Glomerular visceral epithelial cell (primary cell): ENCODE measurements at regions not wholly inside any gene's neighbourhood (a gene's known extent, or its start where the extent isn't known, plus 50 kb on each side); places are given as distances from the start of the nearest gene placed in this dataset.
"Not testable (repeated sequence)": the region's sequence is repeated elsewhere in the genome, so short reads cannot be mapped to it uniquely, and the experiment has no call there.

ENCODE experiments used
- DNase-seq: peaks from one replicate; pipeline ENCODE4 v3.0.0-alpha.2; 2016; ENCODE audit errors: extremely low spot score

DNA sequence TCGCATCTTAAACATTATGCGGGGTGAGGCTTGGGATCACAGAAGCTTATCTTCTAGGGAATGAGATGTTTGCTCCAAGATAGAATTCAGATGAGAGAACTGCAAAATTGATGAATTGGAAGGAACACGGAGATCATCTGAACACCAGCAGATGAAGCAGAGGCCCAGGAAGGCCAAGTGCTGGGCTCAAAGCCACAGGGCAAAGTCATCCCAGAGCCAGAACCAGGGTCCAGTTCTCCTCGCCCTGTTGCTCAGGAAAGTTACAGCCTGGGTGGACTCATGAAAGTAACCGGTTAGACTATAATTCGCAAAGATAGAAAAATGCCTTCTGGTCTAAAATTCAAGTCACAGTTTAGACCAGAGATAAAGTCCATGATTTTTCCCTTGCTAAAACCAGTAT lies 456.1 kb upstream of the ID2 start:
- DNase-seq: no peak

DNA sequence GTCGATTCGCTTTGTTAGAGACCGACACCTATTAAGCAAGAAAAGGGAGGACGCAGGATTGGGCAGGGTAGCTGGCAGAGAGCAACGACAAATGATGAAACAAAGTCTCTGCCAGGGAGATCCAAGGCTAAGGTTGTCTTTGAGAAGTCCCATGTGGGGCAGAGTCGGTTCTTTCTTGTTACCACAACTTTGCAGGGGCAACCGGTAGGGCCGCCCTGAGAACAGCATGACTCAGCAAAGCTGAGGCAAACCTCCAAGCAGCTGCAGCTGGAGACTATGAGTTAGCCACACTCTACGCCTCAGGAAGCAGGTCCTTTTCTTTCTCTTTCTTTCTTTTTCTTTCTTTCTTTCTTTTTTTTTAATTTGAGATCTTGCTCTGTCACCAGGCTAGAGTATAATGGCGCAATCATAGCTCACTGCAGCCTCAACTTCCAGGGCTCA lies 452.3 kb upstream of the ID2 start:
- peak; percentile 79 for DNase-seq

DNA sequence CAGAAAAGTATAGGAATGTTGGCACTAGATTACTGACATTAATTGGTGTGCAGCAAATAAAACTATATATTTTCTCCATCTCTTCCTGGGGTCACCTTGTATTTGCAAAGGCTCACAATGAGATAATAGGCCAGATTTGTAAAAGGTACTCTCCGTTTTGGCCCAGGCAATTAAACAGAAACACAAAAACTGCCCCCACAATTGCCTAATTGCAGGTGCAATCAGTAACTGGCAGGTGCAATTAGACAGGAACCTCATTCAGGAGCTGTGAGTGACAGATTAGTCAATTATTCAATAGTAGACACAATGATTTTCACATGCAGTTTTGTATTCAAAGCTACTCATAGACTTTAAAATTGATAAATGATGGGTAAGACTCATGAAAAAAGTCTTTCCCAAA lies 451.4 kb upstream of the ID2 start:
- DNase-seq: no peak

DNA sequence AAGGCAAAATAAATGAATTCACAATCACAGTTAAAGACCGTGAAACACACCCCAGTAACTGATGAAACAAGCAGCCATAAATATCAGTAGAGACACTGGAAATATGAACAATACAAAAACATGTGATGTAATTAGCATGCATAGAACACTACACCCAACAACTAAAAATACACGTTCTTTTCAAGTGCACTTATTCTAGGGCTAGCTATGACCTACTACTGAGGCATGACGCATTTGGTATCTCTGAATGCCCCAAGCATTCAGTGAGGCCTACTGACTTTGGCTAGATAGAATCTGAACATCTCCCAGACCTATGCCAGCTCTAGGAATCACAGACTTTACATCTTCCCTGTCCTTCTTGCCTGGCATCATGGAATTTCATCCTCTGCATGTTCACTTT lies 450.0 kb upstream of the ID2 start:
- no peak for DNase-seq

DNA sequence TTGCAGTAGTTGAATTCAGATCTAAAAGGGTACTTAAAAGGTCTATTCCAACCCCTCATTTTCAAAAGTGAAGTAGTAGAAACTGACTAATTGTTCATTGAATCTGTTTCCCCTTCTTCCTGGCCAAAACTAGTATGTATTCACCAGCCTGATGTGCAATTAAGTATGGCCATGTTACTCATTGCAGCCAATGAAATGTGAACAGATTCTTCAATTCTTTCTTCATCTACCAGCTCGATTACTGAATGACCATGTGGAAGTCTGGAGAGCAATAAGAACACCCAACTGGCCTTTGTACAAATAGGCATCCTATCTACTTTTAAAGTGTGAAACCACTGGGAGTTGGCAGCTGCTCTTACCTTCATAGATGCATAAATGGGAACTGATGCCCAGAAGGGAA lies 449.0 kb upstream of the ID2 start:
- no peak for DNase-seq

DNA sequence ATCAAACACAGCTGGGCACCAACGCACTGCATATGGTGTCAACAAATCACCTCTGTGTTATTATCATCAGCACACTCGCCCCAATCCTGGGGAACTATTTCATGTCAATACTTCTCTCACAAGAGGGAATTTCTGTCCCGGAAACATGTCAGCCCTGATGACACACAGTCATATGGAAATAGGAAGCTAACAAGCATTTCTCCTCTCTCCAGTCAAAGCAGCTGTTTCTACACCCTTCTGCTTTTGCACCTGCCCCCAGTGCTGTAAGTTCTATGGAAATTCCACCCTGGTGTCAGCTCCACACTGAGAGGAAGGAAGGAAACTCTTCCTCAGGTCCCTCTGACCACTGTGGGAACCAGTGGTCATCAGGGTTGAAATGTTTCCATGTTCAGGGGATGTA lies 447.6 kb upstream of the ID2 start:
- DNase-seq: peak; percentile 45

DNA sequence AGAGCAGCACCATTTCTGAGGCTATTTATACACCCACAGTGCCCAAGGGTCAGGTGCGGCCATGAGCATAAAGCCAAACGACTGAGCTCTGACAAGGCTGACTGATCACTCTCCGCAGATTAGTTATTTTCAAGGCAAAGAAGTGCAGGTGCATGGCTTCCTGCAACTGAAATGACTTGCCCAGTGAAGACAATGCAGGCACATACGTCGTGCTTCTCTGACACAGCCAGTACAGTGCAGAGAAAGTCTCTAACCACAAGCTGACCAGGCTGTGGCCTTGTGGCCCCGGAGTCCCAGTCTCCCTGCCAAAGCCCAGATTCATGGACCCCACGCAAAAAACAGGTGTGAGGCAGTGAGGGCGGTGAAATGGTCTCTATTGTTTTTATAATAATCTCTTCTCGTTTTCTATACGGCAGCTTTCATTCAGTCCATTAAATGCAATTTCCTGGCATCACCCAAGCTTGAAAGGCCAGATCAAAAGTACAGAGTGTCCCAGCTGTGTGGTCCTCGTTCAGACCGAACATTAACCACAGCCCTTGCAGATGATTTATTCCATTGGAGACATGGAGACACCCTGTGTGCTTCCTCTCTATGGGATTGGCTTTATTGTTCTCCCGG lies 447.0 kb upstream of the ID2 start:
- peak; percentile 89 for DNase-seq

DNA sequence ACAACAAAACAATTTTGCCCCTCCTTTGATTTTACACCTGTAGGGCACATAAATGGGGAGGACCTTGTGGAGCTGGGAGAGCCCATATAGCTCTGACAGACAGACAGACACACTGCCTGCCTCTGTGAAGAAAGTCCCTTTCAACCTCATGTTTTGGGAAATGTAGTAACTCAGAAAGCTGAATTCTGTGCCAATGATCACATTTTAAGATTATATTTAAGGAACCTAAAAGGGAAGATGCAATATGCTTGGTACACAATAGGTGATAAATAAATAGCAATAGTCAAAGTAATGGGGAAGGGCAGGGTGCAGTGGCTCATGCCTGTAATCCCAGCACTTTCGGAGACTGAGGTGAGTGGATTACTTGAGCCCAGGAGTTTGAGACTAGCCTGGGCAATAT lies 446.4 kb upstream of the ID2 start:
- DNase-seq: no peak

DNA sequence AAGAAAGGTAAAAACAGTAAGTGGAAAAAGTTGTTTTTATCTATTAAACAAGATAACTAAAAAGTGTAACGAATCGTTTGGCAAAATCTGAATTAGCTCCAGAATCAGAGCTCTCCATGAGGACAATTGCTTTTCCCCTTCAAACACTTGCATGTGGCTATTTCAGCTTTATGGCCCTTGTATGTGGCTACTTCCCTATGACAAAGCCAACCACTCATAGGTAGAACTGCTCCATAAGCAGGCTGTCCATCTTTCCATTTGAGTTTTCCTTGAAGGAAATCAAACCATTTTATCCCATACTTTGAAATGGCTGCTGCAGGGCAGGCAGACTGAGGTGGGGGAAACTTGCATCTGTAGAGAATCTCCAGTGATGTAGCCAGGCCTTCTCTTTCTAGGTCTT lies 445.5 kb upstream of the ID2 start:
- no peak for DNase-seq

DNA sequence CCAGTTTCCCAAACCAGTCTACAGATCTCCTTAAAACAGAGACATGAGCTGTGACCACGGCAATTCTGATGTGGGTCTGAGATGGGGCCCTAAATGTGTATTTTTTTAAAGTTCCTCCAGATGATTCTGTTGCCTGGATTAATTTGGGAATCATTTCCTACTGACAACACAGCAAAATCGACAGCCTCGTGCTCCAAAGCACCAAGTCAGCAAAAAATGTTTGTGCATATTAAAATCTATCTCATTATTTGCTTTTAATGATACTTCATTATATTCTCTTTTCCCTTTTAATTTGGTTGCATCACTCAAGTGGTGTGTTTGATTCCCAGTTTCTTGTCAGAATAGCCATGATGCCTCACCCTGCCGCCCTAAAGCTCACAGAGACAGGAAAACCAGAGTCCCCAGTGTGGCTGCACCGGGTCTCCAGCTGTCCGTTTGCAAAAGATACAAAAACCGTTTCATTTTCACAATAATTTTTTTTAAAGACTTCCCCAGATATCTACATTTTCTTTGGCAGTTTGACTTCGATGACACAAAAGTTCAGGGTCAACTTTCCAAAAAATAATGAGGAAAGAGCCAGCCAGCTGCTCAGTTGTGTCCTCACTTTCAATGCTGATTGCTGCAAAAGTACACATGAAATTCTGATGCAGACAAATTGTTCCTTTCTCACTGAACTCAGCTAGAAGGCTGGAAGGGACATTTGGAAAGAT lies 443.2 kb upstream of the ID2 start:
- no peak for DNase-seq

DNA sequence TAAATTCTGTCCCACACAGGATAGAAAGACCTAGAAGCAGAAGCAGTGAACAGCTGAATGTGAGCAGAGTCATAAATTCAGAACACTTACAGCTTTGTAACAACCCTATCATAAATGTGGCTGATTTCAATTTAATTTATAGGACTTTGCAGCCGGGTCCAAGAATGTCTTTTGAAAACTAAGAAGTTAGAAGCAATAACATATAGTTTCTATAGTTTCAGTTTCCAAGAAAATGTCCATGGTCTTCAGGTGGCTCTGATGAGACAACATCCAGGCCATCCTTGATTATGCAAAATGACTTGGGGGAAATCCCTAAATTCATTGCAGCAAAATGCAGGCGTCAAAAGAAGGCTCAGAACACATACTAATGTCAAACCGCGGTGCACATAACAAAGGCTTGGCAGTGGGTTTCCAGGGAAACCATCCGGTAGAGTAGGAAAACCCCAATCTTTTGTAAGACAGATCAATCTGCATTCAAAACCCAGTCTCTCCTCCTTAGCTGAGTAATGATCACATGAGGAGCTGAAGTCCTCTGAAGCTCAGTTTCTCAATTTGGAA lies 442.2 kb upstream of the ID2 start:
- DNase-seq: no peak

DNA sequence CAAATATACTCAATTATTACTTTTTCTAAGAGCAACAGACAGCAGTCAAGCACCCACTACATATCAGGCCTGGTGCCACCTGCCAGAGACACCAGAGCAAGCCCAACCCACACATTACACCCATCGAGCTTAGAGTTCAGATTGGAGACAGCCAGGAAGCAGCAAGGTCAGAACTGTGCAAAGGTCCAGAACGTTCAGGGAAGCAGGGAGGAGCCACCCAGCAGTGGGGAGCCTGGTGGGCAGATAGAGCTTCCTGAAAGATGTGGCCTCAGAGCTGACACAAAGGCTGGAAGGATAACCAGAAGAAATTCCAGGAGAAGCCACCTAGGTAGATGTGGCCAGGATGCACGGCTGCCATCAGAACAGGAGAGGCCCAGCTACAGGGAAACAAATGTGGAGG lies 440.5 kb upstream of the ID2 start:
- no peak for DNase-seq

DNA sequence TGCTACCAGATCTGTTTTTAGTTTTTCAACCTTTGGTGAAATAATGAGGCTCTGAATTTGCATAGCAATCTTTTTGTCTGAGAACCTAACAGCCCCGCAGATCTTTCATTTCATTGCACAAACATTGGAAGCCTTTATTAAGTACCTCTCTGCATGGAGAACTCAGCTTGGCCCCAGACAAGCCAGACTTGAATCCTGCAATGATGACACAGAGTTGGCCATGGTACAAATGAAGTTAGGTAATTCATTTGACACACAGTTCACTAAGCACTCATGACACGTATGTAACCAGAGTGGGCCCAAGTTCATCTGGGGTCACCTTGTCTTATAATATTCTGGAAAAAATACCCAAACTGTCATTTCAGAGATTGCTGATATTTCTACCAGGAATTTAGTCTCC lies 439.1 kb upstream of the ID2 start:
- no peak for DNase-seq

DNA sequence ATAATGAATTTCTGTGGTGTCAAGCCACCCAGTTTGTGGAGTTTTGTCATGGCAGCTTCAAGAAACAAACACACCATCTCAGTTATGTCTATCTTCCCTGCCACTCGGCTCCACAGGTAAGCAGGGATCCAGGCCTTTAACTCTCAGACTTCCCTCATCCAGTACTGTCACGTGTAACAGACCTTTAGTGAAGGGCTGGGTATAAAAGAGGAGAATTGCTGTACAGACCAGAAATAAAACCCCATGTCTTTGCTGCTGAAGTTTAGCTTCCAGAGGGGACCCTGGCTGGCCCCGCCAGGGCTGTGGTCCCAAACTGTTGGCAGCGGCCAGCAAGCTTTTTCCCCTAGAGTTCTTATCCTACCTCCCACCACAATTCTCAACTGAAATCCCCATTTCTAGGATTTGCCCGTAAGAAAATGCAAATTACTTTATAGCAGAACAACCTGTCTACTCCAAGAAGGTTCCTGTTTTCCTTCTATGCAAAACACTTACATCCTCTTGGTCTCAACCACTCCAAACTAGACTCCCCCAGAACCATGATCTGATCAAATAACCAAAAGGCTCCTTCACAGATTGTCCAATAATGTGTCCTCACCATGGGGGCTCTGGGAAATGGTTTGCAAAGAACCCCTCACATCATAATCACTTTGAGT lies 438.0 kb upstream of the ID2 start:
- no peak for DNase-seq

DNA sequence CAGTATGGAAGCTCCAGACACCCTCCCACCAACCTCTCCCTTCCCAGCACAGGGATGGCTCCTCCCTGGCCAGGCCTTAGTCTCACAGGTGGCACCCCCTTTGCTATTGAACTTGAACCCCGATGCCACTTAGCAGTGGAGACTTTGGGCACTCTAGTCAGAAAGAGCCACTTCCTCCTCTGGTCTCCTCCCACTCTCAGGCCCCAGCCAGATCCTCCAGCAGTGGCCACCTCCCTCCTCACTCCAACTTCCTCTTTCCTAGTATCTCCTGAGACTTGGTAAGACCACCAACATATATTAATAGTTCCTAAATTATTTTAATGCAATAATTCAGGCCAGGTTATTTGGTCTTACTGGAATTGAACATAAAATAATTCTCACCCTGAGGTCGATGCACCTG lies 437.2 kb upstream of the ID2 start:
- no peak for DNase-seq

DNA sequence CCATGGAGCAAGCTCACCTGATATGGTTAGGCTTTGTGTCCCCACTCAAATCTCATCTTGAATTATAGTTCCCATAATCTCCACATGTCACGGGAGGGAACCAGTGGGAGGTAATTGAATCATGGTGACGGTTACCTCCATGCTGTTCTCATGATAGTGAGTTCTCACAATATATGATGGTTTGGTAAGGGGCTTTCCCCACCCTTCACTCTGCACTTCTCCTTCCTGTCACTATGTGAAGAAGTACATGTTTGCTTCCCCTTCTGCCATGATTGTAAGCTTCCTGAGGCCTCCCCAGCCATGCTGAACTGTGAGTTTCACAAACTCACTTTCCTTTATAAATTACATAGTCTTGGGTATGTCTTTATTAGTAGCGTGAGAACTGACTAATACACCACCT lies 435.7 kb upstream of the ID2 start:
- DNase-seq: no peak

DNA sequence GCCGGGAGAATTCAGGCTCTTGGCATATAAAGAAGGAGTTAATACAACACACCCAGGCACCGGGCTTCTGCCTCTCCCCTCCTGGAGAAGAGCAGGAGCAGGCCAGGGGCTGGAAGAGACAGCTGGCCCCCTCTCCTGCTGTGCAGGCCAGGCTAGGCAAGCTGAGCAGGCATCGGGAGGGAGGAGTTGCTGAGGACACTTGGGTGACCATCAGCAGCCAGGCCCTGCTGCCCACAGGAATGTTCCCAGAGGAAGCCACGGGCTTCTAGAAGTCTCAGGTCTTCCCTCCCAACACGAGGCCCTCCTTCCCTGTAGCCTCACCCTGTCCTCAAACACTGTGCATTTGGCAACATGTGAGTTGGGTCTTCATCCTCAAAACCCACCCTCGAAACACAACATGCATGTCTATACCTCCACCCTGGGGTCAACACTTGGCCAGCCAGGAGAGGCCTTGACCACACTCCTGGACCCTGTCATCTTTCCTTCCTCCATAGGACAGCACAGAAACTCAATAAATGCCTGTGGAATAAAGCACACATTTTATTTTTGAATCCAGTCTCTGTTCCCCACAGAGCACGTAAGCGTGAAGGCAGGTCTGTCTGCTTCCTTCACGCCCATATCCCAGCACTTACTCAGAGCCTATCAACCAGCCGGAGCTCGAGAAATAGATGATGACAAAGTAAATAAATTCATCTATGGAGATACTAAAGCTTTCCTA lies 433.8 kb upstream of the ID2 start:
- no peak for DNase-seq

DNA sequence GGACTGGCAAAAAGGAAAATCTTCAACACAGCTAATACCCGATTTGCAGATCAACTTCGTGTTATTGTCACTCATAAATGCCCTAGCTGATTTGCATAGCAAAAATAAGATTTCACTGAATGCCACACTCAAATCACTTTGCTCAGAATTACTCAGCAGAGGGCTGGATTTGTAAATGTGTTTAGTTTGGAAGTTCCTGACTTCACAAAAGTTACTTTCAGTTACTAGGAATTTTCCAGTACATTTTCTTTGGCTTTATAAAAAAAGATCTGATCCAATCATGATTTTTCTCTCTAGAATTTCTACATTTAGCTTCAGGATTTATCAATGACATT lies 433.3 kb upstream of the ID2 start:
- no peak for DNase-seq

DNA sequence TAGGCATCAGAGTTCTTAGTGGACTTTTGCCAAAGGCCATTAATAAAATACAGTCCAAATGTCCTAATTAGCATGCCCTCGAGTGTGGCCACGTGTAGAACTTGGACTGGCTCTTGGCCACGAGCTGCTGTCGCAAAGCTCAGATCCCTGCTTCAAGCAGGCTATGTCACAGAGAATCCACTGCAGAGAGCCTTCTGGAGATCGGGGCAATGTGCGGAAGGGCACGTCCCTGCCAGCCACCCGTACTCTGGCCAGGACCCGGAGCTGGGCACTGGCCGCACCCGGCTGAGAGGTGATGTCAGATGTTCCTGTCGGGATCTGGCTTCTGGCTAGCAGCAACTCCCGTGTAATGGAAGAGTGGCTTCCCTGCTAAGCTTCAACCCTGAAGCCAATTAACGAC lies 432.7 kb upstream of the ID2 start:
- DNase-seq: no peak

DNA sequence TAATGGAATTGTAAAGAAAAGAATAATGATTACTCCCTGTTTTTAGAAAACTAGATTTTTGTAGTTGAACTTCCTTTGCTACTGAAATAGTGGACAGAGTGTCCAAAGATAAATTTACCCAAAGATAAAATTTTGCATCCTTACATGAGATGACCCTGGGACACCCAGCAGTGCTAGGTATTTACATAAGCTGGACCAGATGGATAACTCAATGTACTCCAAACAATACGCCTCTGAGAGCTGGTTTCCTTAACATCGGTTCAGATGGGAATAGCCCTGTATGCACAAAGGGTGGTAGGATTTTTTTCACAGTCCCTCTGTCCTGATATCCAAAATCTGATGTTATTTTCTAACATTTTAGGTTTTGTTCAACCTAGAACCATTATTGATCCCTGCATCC lies 432.1 kb upstream of the ID2 start:
- no peak for DNase-seq

DNA sequence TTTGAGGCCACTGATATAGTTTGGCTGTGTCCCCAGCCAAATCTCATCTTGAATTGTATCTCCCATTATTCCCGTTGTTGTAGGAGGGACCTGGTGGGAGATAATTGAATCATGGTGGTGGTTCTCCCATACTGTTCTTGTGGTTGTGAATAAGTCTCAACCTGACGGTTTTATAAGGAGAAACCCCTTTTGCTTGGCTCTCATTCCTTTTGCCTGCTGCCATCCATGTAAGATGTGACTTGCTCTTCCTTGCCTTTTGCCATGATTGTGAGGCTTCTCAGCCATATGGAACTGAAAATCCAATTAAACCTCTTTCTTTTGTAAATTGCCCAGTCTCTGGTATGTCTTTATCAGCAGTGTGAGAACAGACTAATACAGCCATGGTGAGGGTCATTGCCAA lies 431.6 kb upstream of the ID2 start:
- not testable (repeated sequence) for DNase-seq

DNA sequence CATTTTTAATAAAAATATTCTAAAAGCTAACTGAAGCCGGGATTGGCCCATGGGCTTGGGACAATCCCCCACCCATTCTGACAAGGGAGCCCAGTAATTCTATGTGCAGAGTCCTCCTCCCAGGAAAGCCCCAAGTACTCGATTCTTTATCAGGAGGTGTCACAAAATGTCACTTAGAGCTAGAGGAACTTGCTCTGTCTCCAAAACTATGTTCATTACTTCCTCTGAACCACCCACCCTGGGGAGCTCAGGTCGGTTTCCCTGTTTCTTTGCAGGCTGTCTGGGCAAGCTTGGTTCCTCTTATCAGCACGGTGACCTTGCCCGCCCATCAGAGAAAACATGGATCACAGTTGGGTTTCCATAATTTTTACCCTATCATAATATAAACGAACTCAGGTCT lies 430.6 kb upstream of the ID2 start:
- no peak for DNase-seq

DNA sequence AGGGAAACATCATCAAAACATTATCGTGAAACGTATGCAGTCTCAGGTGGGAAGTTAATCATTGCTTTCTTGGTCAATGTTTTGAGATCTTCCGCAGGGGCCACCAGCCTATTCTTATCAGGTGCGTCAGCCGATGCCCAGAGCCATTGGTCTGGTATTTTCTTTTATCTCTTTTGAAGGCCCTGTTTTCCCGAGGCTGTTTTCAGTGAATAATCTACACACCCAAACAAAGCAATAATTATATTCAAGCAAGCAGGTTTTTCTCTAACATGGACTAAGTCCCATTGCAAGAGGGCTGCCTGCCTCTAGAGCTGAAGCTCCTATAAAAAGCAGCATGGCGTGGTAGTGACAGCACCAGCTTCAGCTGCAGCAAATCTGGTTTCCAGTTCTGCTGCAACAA lies 430.0 kb upstream of the ID2 start:
- DNase-seq: no peak
